GM18507 (cell line): ENCODE measurements at regions not wholly inside any gene's neighbourhood (a gene's known extent, or its start where the extent isn't known, plus 50 kb on each side); places are given as distances from the start of the nearest gene placed in this dataset.

ENCODE experiments used
- DNase-seq: peaks from one replicate; pipeline ENCODE4 v3.0.0; 2011; ENCODE audit warnings: low read depth; ENCODE audit not compliant: insufficient read length; ENCODE audit errors: extremely low spot score
- FAIRE-seq: peaks from 2 replicates; lab custom pipeline; 2011; peaks lifted over from hg19 to GRCh38; lab: Jason Lieb, UNC

GRCh38 chr10:104563548-104563947 is 77.5 kb upstream of the SORCS3 start:
- DNase-seq (no peak), FAIRE-seq (no peak)

- DNase-seq (no peak), FAIRE-seq (no peak)
These were observed 66.7 kb upstream of the SORCS3 start for GRCh38 chr10:104574427-104574826.

- FAIRE-seq (no peak), DNase-seq (no peak)
These were observed 66.3 kb upstream of the SORCS3 start for GRCh38 chr10:104574838-104575237.

- DNase-seq (no peak), FAIRE-seq (no peak)
These were observed 64.5 kb upstream of the SORCS3 start for GRCh38 chr10:104576611-104577010.

GRCh38 chr10:104577163-104577562 is 63.9 kb upstream of the SORCS3 start:
- DNase-seq (no peak), FAIRE-seq (no peak)

- no peak for FAIRE-seq
- DNase-seq: no peak
These were observed 63.1 kb upstream of the SORCS3 start for GRCh38 chr10:104577861-104578521.

- DNase-seq (no peak), FAIRE-seq (no peak)
These were observed 62.4 kb upstream of the SORCS3 start for GRCh38 chr10:104578671-104579070.

DNA sequence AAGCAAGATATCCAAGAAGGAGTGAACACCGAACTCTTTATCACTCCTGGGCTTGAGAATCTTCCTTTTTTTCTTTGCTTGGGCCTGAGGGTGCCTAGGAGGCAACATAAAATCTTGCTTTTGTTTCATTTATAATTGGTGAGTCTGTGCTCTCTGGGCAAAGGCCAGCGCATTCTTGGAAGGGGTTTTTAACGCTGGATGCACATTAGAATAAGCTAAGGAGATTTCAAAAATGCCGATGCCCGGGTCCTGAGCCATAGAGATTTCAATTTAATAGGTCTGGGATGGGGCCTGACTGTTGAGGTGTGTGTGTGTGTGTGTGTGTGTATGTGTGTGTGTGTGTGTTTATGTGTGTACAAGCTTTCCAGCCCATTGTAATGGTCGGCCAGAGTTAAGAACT is 62.0 kb upstream of the SORCS3 start:
- DNase-seq (no peak), FAIRE-seq (no peak)

DNA sequence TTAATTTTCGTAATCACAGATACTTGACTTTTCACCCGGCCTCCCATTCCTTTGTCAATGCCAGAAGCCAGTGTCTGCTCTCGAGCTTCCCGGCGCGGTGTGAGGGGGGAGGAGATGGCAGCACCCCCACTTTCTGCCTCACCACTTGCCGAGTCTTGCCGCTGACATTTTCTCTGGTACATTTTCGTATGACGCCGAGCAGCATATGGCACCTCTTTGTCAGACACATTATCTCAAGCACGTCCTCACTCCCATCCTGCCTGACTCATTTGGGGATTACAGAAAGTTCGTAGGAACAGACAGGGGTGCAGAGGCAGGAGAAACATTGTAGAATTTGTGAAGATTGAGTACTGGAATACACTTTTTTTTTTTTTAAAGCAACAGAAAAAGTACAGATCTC is 60.8 kb upstream of the SORCS3 start:
- DNase-seq (no peak), FAIRE-seq (no peak)

DNA sequence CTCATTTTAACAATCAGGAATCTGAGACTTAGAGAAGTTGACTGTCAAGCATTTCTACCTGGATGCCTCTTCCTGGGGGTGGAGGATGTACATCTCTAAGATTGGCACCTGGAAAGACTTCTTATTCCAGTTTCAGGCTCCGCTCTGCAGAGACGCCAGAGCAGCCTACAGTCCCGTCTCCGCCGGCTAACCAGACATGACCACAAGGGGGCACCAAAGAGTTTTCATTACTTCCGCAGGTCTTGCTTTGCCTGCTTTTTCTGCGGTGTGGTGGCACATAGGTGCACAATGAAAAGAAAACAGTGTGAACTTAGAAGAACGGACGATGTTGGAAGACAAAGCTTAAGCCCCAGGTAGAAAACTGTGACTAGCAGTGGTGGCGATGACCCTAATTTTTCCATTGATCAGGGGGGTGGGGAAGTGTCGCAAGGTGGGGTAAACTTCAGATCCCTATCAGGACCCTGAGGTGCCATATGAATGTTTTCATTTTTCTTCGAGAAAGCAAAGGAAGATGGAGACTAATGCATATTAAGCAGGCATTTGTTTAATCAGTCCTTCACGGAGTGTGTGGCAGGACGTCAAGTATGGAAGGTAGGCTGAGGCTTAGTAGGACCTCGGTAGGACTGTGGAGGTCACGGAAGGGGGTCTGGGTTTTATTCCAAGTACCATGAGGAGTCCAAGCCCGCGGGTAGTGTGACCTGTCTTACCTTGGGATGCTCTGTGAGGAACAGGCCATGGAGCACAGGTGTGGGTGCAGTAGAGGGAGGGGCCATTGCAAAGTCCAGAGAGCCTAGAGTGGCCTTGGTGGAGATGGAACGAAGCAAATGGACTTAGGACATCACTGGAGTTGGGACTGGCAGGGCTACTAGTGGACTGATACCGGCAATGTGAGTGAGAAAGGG is 60.1 kb upstream of the SORCS3 start:
- DNase-seq: peak; percentile 28
- FAIRE-seq: peak; percentile 92

DNA sequence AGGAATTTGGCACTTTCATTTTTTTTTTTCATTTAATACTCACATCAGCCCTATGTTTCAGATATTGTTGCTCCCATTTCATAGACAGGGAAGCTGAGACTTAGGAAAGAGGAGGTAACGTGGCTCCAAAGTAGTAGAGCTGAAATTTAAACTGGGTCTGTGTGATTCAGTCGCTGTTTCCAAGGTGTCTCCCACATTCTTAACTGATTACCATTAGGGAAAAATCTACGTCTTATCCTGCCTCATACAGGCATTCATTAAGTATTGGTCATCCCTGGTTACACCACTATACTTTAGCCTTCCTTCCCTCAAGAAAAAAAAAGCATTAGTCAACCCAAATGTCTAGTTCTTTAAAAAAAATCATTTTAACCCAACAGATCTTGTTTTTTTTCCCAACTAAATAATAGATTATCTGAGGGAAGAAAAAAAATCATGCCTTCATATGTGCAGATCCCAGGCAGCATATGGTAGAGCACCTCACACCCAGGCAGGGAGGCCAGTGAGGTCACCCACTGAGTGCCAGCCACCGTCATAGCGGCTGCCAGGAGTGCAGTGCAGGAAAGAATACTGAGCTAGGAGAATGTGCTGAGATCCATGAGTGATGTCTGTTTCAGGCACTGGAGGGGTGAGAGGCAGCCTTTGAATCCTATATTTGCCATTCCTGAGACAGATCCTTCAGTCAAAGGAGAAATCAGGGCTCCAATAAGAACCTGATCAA is 59.0 kb upstream of the SORCS3 start:
- no peak for DNase-seq
- no peak for FAIRE-seq

DNA sequence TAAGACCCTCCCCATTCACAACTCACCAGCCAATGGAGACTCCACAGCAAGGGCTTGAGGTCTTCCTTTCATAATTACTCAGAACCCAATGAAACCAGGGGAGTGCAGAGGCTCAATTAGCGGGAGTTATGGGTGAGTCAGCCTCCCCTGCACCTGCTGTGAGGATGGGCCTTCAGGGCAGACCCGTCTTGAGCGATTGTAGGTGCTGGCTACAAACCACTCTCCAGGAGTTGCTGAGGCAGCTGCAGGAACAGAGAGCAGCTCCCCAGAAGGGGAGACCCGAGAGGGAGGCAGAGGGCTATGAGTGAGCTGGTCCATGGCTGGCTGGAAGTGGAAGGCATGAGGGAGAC is 58.5 kb upstream of the SORCS3 start:
- DNase-seq (no peak), FAIRE-seq (no peak)

DNA sequence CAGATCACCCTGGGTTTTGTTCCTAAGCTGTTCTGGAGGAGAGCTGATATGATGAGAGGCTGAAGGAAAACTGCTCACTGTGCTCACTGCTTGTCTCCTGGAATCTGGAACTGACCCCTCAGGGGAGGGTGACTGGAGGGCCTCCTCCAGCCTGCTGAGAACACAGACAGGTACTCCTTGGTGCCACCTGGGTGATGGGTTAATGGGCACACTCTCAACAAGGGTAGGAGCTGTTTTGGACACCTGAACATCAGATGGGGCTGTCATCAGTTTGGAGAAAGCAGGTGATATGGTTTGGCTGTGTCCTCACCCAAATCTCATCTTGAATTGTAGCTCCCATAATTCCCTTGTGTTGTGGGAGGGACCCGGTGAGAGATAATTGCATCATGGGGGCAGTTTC is 58.1 kb upstream of the SORCS3 start:
- FAIRE-seq (no peak), DNase-seq (no peak)

GRCh38 chr10:104584541-104584940 is 56.5 kb upstream of the SORCS3 start:
- FAIRE-seq (no peak), DNase-seq (no peak)

GRCh38 chr10:104587751-104588150 is 53.3 kb upstream of the SORCS3 start:
- DNase-seq (no peak), FAIRE-seq (no peak)

- no peak for FAIRE-seq
- DNase-seq: no peak
These were observed 51.7 kb upstream of the SORCS3 start for GRCh38 chr10:104589431-104589830.

GRCh38 chr10:104589871-104590270 is 51.2 kb upstream of the SORCS3 start:
- DNase-seq: no peak
- no peak for FAIRE-seq
